Lower leg skin (tissue), 3 donors: ENCODE measurements at regions not wholly inside any gene's neighbourhood (a gene's known extent, or its start where the extent isn't known, plus 50 kb on each side); places are given as distances from the start of the nearest gene placed in this dataset.

ENCODE experiments used
- CTCF ChIP-seq, 3 donors: fragments of 450-650 bp; IDR thresholded peaks; one replicate each; pipeline ENCODE4 v1.5.1; 2016; ENCODE audit warnings: antibody characterized with exemption in 3 of 3, mild to moderate bottlenecking in 3 of 3, moderate library complexity in 2 of 3
- POLR2A ChIP-seq, 2 donors: fragments of 450-650 bp; IDR thresholded peaks; one replicate each; pipeline ENCODE4 v1.6.1; 2016 to 2017; ENCODE audit warnings: antibody characterized with exemption in 2 of 2, mild to moderate bottlenecking in 1 of 2, moderate library complexity in 1 of 2

GRCh38 chr6:2593167-2593566 lies 157.6 kb downstream of the MYLK4 start:
- TF ChIP-seq CTCF (IDR thresholded peaks at IDR 0.05): no peak
- no peak for TF ChIP-seq POLR2A (IDR thresholded peaks at IDR 0.05)
